BJ (cell line): ENCODE measurements at regions not wholly inside any gene's neighbourhood (a gene's known extent, or its start where the extent isn't known, plus 50 kb on each side); places are given as distances from the start of the nearest gene placed in this dataset.
A peak's percentile ranks its signal among the peaks of the same experiment; 100 is the strongest.

Experiments used
- CTCF ChIA-PET: fragments of 350-600 bp; formaldehyde crosslinking; extraction: SDS; loops from one replicate; lab custom pipeline; 2021; ENCODE audit warnings: antibody characterized with exemption, inconsistent platforms; lab: Yijun Ruan, JAX
- POLR2A ChIA-PET: fragments of 300-600 bp; sonication (Branson Sonifier 250); formaldehyde crosslinking; extraction: SDS; loops from one replicate; lab custom pipeline; 2021; ENCODE audit warnings: antibody characterized with exemption; lab: Charles Lee
- DNase-seq: peaks from one replicate; pipeline ENCODE4 v3.0.0-alpha.2; 2011; ENCODE audit warnings: low read depth
- H3K27me3 ChIP-seq: 2 replicates; pipeline ENCODE4 v1.6.0; 2011; ENCODE audit warnings: low read length; ENCODE audit not compliant: control insufficient read depth, insufficient read depth
- H3K36me3 ChIP-seq: 2 replicates; pipeline ENCODE4 v1.5.1; 2011; ENCODE audit warnings: low read length; ENCODE audit not compliant: control insufficient read depth, insufficient read depth
- H3K4me3 ChIP-seq: 2 replicates; pipeline ENCODE4 v1.5.1; 2011; ENCODE audit warnings: low read depth, mild to moderate bottlenecking, control low read depth, low read length
- TF ChIP-seq, protein P1 (sequence below): IDR thresholded peaks from 2 replicates; pipeline ENCODE4 v1.5.1; 2011; ENCODE audit warnings: low read depth, mild to moderate bottlenecking, control low read depth, inconsistent platforms, low read length, moderate library complexity; ENCODE audit not compliant: insufficient read depth

DNA sequence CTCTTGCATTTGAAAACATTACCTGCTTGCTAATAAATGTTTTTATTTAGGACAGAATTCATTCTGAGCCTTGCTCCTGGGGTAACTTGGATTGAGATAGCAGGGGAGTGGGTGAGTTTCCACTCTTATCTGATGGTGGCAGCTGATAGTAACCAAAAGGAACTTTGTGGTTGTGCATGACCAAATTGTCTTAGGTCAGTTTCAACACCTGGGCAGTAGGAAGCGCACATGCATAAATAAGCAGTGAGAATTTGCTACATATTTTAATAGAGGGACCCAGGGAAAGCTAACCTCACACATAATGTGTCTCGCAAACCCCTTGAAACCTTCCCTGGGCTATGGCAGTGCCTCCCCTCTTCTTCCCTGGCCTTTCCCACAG lies 65.4 kb upstream of the XCR1 start:
- Histone ChIP-seq H3K4me3 (no peak overlapping the region), H3K36me3 (no peaks in the 10 kb centered on the region), H3K27me3 (no peaks in the 10 kb centered on the region)
- ChIA-PET POLR2A (no interaction called here), CTCF (interaction anchor here (1.2 kb wide), 1 partner anchor 15 kb away, joined by 5 read pairs; no protein-coding TSS in a partner anchor)
- DNase-seq: no peak
- TF ChIP-seq, protein P1, sequence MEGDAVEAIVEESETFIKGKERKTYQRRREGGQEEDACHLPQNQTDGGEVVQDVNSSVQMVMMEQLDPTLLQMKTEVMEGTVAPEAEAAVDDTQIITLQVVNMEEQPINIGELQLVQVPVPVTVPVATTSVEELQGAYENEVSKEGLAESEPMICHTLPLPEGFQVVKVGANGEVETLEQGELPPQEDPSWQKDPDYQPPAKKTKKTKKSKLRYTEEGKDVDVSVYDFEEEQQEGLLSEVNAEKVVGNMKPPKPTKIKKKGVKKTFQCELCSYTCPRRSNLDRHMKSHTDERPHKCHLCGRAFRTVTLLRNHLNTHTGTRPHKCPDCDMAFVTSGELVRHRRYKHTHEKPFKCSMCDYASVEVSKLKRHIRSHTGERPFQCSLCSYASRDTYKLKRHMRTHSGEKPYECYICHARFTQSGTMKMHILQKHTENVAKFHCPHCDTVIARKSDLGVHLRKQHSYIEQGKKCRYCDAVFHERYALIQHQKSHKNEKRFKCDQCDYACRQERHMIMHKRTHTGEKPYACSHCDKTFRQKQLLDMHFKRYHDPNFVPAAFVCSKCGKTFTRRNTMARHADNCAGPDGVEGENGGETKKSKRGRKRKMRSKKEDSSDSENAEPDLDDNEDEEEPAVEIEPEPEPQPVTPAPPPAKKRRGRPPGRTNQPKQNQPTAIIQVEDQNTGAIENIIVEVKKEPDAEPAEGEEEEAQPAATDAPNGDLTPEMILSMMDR: no peak

DNA sequence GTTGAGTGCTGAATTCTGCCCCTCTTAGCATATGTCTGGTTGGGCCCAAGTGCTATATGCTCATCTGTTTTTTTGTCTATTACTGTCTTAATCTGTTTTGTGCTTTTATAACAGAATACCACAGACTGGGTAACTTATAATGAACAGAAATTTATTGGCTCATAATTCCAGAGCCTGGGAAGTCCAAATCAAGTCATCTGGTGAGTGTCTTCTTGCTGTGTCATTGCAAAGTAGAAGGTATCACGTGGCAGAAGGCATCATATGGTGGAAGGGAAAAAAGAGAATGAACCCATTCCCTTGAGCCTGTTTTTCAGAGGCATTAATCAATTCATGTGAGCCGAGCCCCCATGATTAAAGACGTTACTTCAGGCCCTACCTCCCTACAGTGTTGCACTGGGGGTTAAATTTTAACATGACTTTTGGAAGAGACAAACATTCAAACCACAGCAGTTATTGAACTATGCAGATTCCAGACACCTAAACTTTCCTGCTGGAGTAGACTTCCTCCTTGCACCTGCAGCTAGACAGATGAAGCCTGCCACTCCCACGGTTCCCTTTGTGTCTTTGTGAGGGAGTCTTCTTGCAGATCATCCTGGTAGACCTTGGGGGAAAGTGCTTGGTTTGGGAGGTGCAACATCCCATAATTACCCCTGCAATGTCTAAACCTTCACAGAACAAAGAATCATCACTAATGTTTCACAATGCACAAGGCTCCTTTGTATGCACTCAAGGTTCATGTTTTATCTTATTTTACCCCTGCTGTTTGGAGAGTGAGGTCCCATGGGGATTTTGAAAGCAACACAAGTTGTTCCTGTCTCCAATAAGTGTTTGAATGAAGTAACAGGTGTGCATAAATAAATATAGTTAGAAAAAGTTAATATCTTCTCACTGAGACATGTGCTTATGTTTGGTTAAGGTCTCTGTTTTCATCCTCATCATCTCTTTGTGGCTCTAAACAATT lies 64.7 kb upstream of the XCR1 start:
- DNase-seq: no peak
- CTCF ChIA-PET: interaction anchor here (1.1 to 17.8 kb wide), 3 partner anchors 13 to 151 kb away, joined by 12 to 541 read pairs (median 31); partner anchors contain the start of genes CCR1 and CXCR6
- TF ChIP-seq, protein P1: no peak
- Histone ChIP-seq H3K27me3 (no peaks in the 10 kb centered on the region), H3K4me3 (no peak overlapping the region), H3K36me3 (no peaks in the 10 kb centered on the region)
- POLR2A ChIA-PET: no interaction called here

DNA sequence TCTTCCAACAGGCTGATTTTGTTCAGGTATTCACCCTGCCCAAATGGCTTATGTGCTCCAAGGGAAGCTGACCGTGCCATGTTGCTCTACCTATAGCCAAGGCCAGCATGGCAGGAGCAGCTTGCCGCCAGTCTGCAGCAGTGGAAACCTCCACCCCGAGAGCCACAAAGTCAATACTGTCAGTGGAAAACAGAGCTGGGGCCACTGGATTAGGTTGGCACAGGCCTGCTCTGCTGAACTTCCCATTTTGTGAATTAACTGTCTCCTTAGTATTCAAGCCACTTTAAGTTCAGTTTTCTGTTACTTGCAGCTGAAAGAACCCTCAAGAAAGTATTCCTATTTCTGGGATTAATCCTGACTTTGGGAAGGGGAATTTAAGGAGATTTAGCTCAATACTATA lies 63.8 kb upstream of the XCR1 start:
- H3K36me3 ChIP-seq: no peaks in the 10 kb centered on the region
- H3K27me3 ChIP-seq: no peaks in the 10 kb centered on the region
- POLR2A ChIA-PET: no interaction called here
- no peak overlapping the region for H3K4me3 ChIP-seq
- CTCF ChIA-PET: interaction anchor here (1.0 to 17.8 kb wide), 6 partner anchors 11 to 287 kb away, joined by 3 to 541 read pairs (median 8); partner anchors contain the start of genes CCR1 and CXCR6
- no peak for DNase-seq
- TF ChIP-seq, protein P1: no peak

DNA sequence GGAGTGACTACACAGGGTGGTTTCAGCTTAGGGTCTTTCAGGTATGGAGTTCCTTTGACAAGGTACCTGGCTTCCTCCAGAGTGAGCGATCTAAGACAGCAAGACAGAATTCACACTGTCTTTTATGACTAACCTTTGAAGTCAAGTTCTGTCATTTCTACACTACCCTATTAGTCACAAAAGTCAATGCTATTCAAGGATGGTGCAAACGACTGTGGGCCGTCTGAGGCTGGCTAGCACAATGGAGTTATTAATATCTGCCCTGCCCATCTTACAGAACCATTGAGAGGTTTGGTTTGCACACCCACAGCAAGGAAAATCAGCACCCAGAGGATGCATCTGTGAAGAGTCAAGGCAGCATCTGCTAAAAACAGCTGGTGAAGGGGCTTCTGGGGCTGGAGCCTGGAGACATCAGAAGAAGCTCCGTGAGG lies 62.9 kb upstream of the XCR1 start:
- ChIA-PET CTCF (interaction anchor here (1.0 to 17.8 kb wide), 6 partner anchors 11 to 288 kb away, joined by 3 to 541 read pairs (median 18); partner anchors contain the start of gene CXCR6), POLR2A (no interaction called here)
- Histone ChIP-seq H3K4me3 (no peak overlapping the region), H3K27me3 (no peaks in the 10 kb centered on the region), H3K36me3 (no peaks in the 10 kb centered on the region)
- TF ChIP-seq, protein P1: no peak
- DNase-seq: no peak

DNA sequence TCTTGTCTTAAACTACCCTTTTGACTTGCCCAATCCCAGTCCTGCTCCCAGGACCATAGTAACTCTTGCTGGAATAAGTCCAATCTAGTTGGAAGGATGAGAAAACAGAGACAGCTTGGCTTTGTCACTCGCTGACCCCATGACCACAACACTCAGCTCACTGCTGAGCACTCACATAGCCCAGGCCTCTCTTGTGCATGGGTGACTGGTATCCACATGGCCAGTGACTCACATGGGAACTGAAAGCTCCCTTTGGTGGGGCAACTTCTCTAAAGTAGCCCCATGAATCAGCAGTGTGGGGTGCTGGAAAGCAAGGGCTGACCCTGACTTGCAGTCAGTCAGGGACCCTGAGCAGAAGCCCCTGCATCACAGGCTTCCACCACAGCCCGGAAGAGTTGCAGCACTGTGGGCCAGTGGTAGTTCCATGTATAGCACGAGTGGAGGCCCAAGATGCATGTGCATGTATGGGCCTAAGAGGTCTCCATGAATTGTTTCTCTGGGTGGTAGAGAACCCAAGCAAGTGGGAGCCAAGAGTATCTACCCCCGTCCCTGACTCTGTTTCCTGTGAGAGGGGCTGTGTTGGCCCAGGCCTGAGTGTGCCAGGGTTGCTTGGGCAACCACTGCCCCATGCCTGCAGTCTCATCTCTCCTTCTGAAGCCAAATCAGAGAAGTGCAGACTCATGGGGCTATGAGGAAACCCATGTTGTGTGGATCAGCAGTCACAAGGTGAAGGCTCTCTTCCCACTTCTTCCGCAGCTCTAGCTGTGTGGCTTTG lies 62.1 kb upstream of the XCR1 start:
- peak; percentile 52 for DNase-seq
- TF ChIP-seq, protein P1: no peak
- ChIA-PET CTCF (interaction anchor here (0.5 to 17.8 kb wide), 6 partner anchors 10 to 300 kb away, joined by 4 to 541 read pairs (median 28); partner anchors contain the start of genes CCR1, CCR5 and CXCR6), POLR2A (interaction anchor here (0.5 to 0.6 kb wide), 2 partner anchors 9 to 103 kb away, joined by 3 read pairs; no protein-coding TSS in a partner anchor)
- no peaks in the 10 kb centered on the region for H3K36me3 ChIP-seq
- H3K27me3 ChIP-seq: no peaks in the 10 kb centered on the region
- no peak overlapping the region for H3K4me3 ChIP-seq
